Astrocyte (in vitro differentiated cells and primary cell): ENCODE measurements at regions not wholly inside any gene's neighbourhood (a gene's known extent, or its start where the extent isn't known, plus 50 kb on each side); places are given as distances from the start of the nearest gene placed in this dataset.

Source experiments
- DNase-seq: peaks from one replicate; pipeline ENCODE4 v3.0.0-alpha.2; 2010; ENCODE audit warnings: low read depth
- FAIRE-seq: peaks from 2 replicates; lab custom pipeline; 2011; peaks lifted over from hg19 to GRCh38; lab: Jason Lieb, UNC
- H2AFZ ChIP-seq: 2 replicates; pipeline ENCODE4 v1.6.0; 2012; ENCODE audit warnings: low read depth, low read length, inconsistent platforms
- H3K27ac ChIP-seq: 2 replicates; pipeline ENCODE4 v1.5.1; 2011; ENCODE audit warnings: low read depth, low read length, inconsistent platforms
- H3K27me3 ChIP-seq: 2 replicates; pipeline ENCODE4 v1.6.0; 2011; ENCODE audit warnings: low read length, inconsistent platforms; ENCODE audit not compliant: insufficient read depth
- H3K36me3 ChIP-seq: 2 replicates; pipeline ENCODE4 v1.5.1; 2011; ENCODE audit warnings: low read length, inconsistent platforms; ENCODE audit not compliant: insufficient read depth
- H3K4me1 ChIP-seq: 2 replicates; pipeline ENCODE4 v1.5.1; 2011; ENCODE audit warnings: low read length, inconsistent platforms; ENCODE audit not compliant: insufficient read depth
- H3K4me2 ChIP-seq: 2 replicates; pipeline ENCODE4 v1.6.0; 2012; ENCODE audit warnings: low read length, inconsistent platforms
- H3K4me3 ChIP-seq: 2 replicates; pipeline ENCODE4 v1.5.1; 2011; ENCODE audit warnings: low read depth, mild to moderate bottlenecking, low read length, inconsistent platforms; ENCODE audit not compliant: insufficient read depth
- H3K79me2 ChIP-seq: 2 replicates; pipeline ENCODE4 v1.6.0; 2012; ENCODE audit warnings: mild to moderate bottlenecking, low read length, inconsistent platforms; ENCODE audit not compliant: insufficient read depth
- H3K9ac ChIP-seq: 2 replicates; pipeline ENCODE4 v1.6.0; 2012; ENCODE audit warnings: mild to moderate bottlenecking, low read length, inconsistent platforms
- H3K9me3 ChIP-seq: 2 replicates; pipeline ENCODE4 v1.5.1; 2012; ENCODE audit warnings: low read depth, mild to moderate bottlenecking, low read length, inconsistent platforms; ENCODE audit not compliant: insufficient read depth
- H4K20me1 ChIP-seq: 2 replicates; pipeline ENCODE4 v1.6.0; 2012; ENCODE audit warnings: low read length, inconsistent platforms; ENCODE audit not compliant: insufficient read depth
- H3K27ac Mint-ChIP-seq: one replicate; pipeline ENCODE4 v1.8.0; 2021; ENCODE audit warnings: mild to moderate bottlenecking, mixed read lengths; ENCODE audit not compliant: unreplicated experiment
- H3K27me3 Mint-ChIP-seq: one replicate; pipeline ENCODE4 v1.8.0; 2021; ENCODE audit warnings: low read depth, mixed read lengths; ENCODE audit not compliant: unreplicated experiment
- H3K36me3 Mint-ChIP-seq: one replicate; pipeline ENCODE4 v1.8.0; 2021; ENCODE audit warnings: low read depth, mixed read lengths; ENCODE audit not compliant: unreplicated experiment
- H3K4me1 Mint-ChIP-seq: one replicate; pipeline ENCODE4 v1.8.0; 2021; ENCODE audit warnings: low read depth, mixed read lengths; ENCODE audit not compliant: unreplicated experiment
- H3K4me3 Mint-ChIP-seq: one replicate; pipeline ENCODE4 v1.8.0; 2021; ENCODE audit warnings: mild to moderate bottlenecking, moderate library complexity, mixed read lengths; ENCODE audit not compliant: unreplicated experiment
- H3K9me3 Mint-ChIP-seq: one replicate; pipeline ENCODE4 v1.8.0; 2021; ENCODE audit warnings: mild to moderate bottlenecking, mixed read lengths; ENCODE audit not compliant: unreplicated experiment
- EZH2 ChIP-seq: IDR thresholded peaks from 2 replicates; pipeline ENCODE4 v1.6.1; 2012; ENCODE audit warnings: mild to moderate bottlenecking, low read length, inconsistent platforms; ENCODE audit not compliant: insufficient read depth
- TF ChIP-seq, protein P1 (sequence below): IDR thresholded peaks from 2 replicates; pipeline ENCODE4 v1.5.1; 2011; ENCODE audit warnings: low read depth, mild to moderate bottlenecking, inconsistent platforms, low read length, moderate library complexity; ENCODE audit not compliant: insufficient read depth

DNA sequence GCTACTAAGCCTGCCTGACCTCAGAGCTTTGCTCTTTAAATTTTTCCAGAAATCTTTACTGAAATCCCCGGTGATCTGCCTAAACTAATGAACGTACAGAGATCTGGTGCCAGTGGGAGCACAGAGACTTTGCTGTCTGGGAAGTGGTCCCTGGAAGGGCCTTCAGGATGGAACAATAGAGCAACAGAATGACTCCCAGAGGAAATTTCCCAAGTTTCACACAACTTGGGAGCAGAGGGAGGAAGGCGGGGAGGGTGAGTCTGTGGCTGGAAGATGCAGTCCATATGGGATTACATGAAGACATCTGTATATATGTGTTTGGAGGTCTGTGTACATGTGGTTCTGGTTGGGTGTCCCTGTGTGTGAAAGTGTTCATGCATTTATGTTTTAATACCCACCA lies 638.3 kb downstream of the CCDC171 start:
- Mint-ChIP-seq H3K9me3 (peaks cover 14% of the 10 kb centered on the region), H3K4me3 (no peak overlapping the region), H3K27ac (peak overlapping the region; percentile 96), H3K36me3 (peaks cover 2% of the 10 kb centered on the region), H3K4me1 (peaks cover 32% of the 10 kb centered on the region), H3K27me3 (no peaks in the 10 kb centered on the region)
- Histone ChIP-seq H3K27ac (peak overlapping the region; percentile 86), H3K36me3 (no peaks in the 10 kb centered on the region), H3K9ac (peak overlapping the region; percentile 32), H3K4me3 (no peak overlapping the region), H4K20me1 (no peaks in the 10 kb centered on the region), H3K79me2 (no peaks in the 10 kb centered on the region), H3K9me3 (no peaks in the 10 kb centered on the region), H3K4me2 (peak overlapping the region; percentile 82), H3K27me3 (no peaks in the 10 kb centered on the region), H3K4me1 (peaks cover 32% of the 10 kb centered on the region), H2AFZ (no peak overlapping the region)
- no peak for DNase-seq
- TF ChIP-seq, protein P1, sequence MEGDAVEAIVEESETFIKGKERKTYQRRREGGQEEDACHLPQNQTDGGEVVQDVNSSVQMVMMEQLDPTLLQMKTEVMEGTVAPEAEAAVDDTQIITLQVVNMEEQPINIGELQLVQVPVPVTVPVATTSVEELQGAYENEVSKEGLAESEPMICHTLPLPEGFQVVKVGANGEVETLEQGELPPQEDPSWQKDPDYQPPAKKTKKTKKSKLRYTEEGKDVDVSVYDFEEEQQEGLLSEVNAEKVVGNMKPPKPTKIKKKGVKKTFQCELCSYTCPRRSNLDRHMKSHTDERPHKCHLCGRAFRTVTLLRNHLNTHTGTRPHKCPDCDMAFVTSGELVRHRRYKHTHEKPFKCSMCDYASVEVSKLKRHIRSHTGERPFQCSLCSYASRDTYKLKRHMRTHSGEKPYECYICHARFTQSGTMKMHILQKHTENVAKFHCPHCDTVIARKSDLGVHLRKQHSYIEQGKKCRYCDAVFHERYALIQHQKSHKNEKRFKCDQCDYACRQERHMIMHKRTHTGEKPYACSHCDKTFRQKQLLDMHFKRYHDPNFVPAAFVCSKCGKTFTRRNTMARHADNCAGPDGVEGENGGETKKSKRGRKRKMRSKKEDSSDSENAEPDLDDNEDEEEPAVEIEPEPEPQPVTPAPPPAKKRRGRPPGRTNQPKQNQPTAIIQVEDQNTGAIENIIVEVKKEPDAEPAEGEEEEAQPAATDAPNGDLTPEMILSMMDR, result no peak
- TF ChIP-seq EZH2, result no peak
- FAIRE-seq, result no peak

DNA sequence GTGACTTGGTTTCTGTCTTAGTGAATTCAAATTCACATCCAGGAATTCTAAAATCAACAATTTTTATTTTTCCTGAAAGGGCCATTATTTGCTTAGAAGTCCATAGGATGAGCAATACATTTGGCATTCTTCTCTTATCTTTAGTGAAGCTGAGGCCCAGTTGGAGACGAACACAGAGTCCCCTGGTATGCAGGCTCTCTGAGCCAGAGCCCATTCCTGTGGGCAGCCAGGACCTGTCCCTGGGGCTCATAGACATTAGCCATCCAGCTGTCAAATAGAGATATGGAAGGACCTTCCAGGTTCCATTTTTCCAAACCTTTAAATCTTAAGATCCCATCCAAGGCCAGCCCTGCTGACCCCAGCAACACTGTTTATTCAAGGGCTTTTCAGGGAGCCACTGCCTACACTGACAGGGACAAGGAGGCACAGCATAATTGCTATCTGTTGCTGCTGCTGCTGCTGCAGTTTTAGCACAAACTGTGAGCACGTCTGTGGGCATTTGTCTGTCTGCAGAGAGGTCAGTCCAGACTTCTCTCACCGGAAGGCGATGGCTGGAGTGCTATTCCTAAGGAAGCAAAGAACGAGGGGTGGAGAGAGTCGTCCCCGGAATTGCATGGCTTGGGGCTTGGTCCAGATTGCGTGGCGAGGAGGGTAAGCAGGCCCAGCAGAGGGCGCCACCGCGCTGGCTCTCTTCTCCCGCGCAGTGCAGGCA lies 639.0 kb downstream of the CCDC171 start:
- FAIRE-seq (peak; percentile 96), DNase-seq (peak; percentile 96)
- Mint-ChIP-seq H3K27me3 (no peaks in the 10 kb centered on the region), H3K36me3 (peaks cover 2% of the 10 kb centered on the region), H3K9me3 (peaks cover 13% of the 10 kb centered on the region), H3K27ac (peak overlapping the region; percentile 96), H3K4me1 (peaks cover 33% of the 10 kb centered on the region), H3K4me3 (peak overlapping the region; percentile 3)
- Histone ChIP-seq H3K9me3 (no peaks in the 10 kb centered on the region), H2AFZ (peak overlapping the region; percentile 24), H3K9ac (peak overlapping the region; percentile 71), H3K4me2 (peak overlapping the region; percentile 82), H3K27me3 (no peaks in the 10 kb centered on the region), H3K4me1 (peaks cover 36% of the 10 kb centered on the region), H3K79me2 (no peaks in the 10 kb centered on the region), H3K4me3 (peak overlapping the region; percentile 27), H3K36me3 (no peaks in the 10 kb centered on the region), H4K20me1 (no peaks in the 10 kb centered on the region), H3K27ac (peak overlapping the region; percentile 86)
- no peak for TF ChIP-seq EZH2
- TF ChIP-seq, protein P1, result peak; percentile 69

DNA sequence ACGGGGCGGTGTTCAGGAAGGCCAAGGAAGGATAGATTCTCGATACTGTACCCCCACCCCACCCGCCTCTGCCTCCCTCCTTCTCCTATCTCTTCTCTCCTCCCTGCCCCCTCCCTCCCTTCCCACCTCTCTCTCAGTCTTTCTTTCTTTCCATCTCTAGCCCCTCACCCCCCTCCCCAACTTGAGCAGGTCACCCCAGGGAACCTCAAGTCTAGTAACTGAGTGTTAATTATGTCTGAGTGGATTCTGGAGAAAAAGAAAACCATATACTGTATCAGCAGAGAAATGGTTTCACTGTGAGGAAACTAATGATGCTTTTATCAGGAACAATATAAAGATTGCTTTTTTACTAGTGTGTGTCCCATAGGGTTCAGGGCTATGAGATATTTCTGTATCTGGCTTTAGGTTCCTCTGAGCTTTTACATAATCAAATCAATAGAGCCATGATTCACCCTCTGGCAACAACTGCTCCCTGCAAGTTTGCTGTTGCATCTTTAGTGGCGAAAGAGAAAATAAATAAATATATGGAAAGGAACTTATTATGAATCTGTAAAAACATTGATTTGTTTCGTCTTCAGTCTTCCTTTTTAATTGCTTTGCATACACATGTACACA lies 639.7 kb downstream of the CCDC171 start:
- Histone ChIP-seq H3K79me2 (no peaks in the 10 kb centered on the region), H3K9ac (peak overlapping the region; percentile 71), H3K27ac (peak overlapping the region; percentile 86), H4K20me1 (no peaks in the 10 kb centered on the region), H3K4me2 (peak overlapping the region; percentile 82), H2AFZ (no peak overlapping the region), H3K27me3 (no peaks in the 10 kb centered on the region), H3K36me3 (no peaks in the 10 kb centered on the region), H3K4me1 (peaks cover 36% of the 10 kb centered on the region), H3K4me3 (peak overlapping the region; percentile 11), H3K9me3 (no peaks in the 10 kb centered on the region)
- FAIRE-seq (no peak), DNase-seq (peak; percentile 62)
- no peak for TF ChIP-seq EZH2
- Mint-ChIP-seq H3K27ac (peak overlapping the region; percentile 96), H3K9me3 (peaks cover 13% of the 10 kb centered on the region), H3K4me1 (peaks cover 33% of the 10 kb centered on the region), H3K36me3 (peaks cover 2% of the 10 kb centered on the region), H3K27me3 (no peaks in the 10 kb centered on the region), H3K4me3 (peak overlapping the region; percentile 3)
